PC-9 (cell line): ENCODE measurements at regions not wholly inside any gene's neighbourhood (a gene's known extent, or its start where the extent isn't known, plus 50 kb on each side); places are given as distances from the start of the nearest gene placed in this dataset.

Source experiments
- BruUV-seq: library from RNA; stranded (reverse); fragments of 400-500 nt; replicated peaks from 2 replicates; lab custom pipeline; 2021; lab: Mats Ljungman, UMichigan
- CTCF ChIA-PET: fragments of 300-600 bp; sonication (Branson Sonifier 250); formaldehyde crosslinking; loops from one replicate; lab custom pipeline; 2022; ENCODE audit warnings: antibody characterized with exemption; lab: Charles Lee
- POLR2A ChIA-PET: fragments of 300-600 bp; sonication (Branson Sonifier 250); formaldehyde crosslinking; loops from one replicate; lab custom pipeline; 2022; ENCODE audit warnings: antibody characterized with exemption; ENCODE audit not compliant: unreplicated experiment; lab: Charles Lee
- DNase-seq, 2 experiments: peaks; one replicate each; pipeline versions ENCODE4 v3.0.0 to v3.0.0-alpha.2; 2015 to 2022; ENCODE audit warnings: mixed read lengths in 1 of 2
- H2AFZ ChIP-seq: fragments of 200-600 bp; sonication (generic); 2 replicates; pipeline ENCODE4 v1.8.1; 2017; ENCODE audit warnings: antibody characterized with exemption
- H3F3A ChIP-seq: fragments of 200-600 bp; sonication (generic); 2 replicates; pipeline ENCODE4 v1.8.1; 2017; ENCODE audit warnings: antibody characterized with exemption, mild to moderate bottlenecking, low read depth; ENCODE audit not compliant: insufficient read depth
- H3K27ac ChIP-seq: fragments of 200-600 bp; sonication (generic); 2 replicates; pipeline ENCODE4 v1.6.1; 2016; ENCODE audit warnings: mixed run types
- H3K27me3 ChIP-seq: fragments of 200-600 bp; sonication (generic); 2 replicates; pipeline ENCODE4 v1.6.1; 2016; ENCODE audit warnings: low read depth, mixed run types; ENCODE audit not compliant: insufficient read depth
- H3K36me3 ChIP-seq: fragments of 200-600 bp; sonication (generic); 2 replicates; pipeline ENCODE4 v1.6.1; 2016; ENCODE audit warnings: low read depth, mixed run types
- H3K4me1 ChIP-seq: fragments of 200-600 bp; sonication (generic); replicated peaks from 2 replicates; pipeline ENCODE4 v1.6.1; 2016; ENCODE audit warnings: mixed run types; ENCODE audit not compliant: insufficient read depth
- H3K4me2 ChIP-seq: fragments of 200-600 bp; sonication (generic); 2 replicates; pipeline ENCODE4 v1.6.1; 2017; ENCODE audit warnings: mixed run types
- H3K4me3 ChIP-seq: fragments of 200-600 bp; sonication (generic); 2 replicates; pipeline ENCODE4 v1.6.1; 2016; ENCODE audit warnings: mixed run types
- H3K79me2 ChIP-seq: fragments of 200-600 bp; sonication (generic); 2 replicates; pipeline ENCODE4 v1.6.1; 2017; ENCODE audit warnings: low read depth, mixed run types
- H3K9me2 ChIP-seq: fragments of 200-600 bp; sonication (generic); 2 replicates; pipeline ENCODE4 v1.8.1; 2017; ENCODE audit warnings: mild to moderate bottlenecking; ENCODE audit not compliant: insufficient read depth
- H3K9me3 ChIP-seq: fragments of 200-600 bp; sonication (generic); 2 replicates; pipeline ENCODE4 v1.8.1; 2016; ENCODE audit warnings: low read depth; ENCODE audit not compliant: insufficient read depth
- H4K20me1 ChIP-seq: fragments of 200-600 bp; sonication (generic); 2 replicates; pipeline ENCODE4 v1.8.1; 2017; ENCODE audit not compliant: insufficient read depth
- EZH2 ChIP-seq: fragments of 200-600 bp; sonication (generic); IDR thresholded peaks from 2 replicates; pipeline ENCODE4 v1.8.0; 2017; ENCODE audit warnings: antibody characterized with exemption, low read depth
- intact Hi-C: fragments of 100-400 bp; cut with micrococcal nuclease; formaldehyde crosslinking; loops from one replicate; pipeline ENCODE4 v1.10.0; 2022; ENCODE audit not compliant: unreplicated experiment
- TF ChIP-seq, protein P1 (sequence below): fragments of 200-600 bp; sonication (generic); conservative IDR thresholded peaks from 2 replicates; pipeline ENCODE4 v1.6.1; 2017; ENCODE audit warnings: mixed run types, antibody characterized with exemption, mild to moderate bottlenecking, moderate library complexity

DNA sequence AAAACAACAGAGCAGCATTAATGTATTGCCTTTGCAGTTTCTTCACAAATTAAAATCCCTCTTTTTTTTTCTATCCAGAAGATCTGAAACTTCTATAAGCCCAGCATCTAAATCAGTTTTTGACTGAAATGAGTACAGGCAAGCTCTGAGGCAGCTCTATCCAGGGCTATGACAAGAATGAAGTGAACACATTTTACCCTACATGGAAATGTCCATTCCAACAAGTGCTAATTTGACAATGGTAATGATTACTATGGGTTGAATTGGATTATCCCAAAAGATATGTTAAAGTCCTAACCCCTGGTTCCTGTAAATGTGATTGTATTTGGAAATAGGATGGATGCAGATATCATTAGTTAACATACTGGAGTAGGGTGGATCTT lies 115.7 kb downstream of the RPL22L1 start:
- ChIA-PET CTCF (no interaction called here), POLR2A (no interaction called here)
- DNase-seq = no peak
- no peak for TF ChIP-seq EZH2
- TF ChIP-seq, protein P1, sequence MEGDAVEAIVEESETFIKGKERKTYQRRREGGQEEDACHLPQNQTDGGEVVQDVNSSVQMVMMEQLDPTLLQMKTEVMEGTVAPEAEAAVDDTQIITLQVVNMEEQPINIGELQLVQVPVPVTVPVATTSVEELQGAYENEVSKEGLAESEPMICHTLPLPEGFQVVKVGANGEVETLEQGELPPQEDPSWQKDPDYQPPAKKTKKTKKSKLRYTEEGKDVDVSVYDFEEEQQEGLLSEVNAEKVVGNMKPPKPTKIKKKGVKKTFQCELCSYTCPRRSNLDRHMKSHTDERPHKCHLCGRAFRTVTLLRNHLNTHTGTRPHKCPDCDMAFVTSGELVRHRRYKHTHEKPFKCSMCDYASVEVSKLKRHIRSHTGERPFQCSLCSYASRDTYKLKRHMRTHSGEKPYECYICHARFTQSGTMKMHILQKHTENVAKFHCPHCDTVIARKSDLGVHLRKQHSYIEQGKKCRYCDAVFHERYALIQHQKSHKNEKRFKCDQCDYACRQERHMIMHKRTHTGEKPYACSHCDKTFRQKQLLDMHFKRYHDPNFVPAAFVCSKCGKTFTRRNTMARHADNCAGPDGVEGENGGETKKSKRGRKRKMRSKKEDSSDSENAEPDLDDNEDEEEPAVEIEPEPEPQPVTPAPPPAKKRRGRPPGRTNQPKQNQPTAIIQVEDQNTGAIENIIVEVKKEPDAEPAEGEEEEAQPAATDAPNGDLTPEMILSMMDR = no peak
- BruUV-seq = no TSS peak
- H3K9me2 ChIP-seq = no peaks in the 10 kb centered on the region
- no peak overlapping the region for H3K4me2 ChIP-seq
- 0 out of 2 replicates have a peak, but pooled peaks cover 6% of the 10 kb centered on the region for H3K9me3 ChIP-seq
- peaks cover 24% of the 10 kb centered on the region for H3F3A ChIP-seq
- H3K4me1 ChIP-seq = peaks cover 41% of the 10 kb centered on the region
- no peaks in the 10 kb centered on the region for H4K20me1 ChIP-seq
- H2AFZ ChIP-seq = no peak overlapping the region
- H3K27me3 ChIP-seq = no peaks in the 10 kb centered on the region
- intact Hi-C loops = no loop called here
- H3K79me2 ChIP-seq = no peaks in the 10 kb centered on the region
- no peak overlapping the region for H3K4me3 ChIP-seq
- 0 out of 2 replicates have a peak, but pooled peaks cover 3% of the 10 kb centered on the region for H3K36me3 ChIP-seq
- no peak overlapping the region for H3K27ac ChIP-seq

DNA sequence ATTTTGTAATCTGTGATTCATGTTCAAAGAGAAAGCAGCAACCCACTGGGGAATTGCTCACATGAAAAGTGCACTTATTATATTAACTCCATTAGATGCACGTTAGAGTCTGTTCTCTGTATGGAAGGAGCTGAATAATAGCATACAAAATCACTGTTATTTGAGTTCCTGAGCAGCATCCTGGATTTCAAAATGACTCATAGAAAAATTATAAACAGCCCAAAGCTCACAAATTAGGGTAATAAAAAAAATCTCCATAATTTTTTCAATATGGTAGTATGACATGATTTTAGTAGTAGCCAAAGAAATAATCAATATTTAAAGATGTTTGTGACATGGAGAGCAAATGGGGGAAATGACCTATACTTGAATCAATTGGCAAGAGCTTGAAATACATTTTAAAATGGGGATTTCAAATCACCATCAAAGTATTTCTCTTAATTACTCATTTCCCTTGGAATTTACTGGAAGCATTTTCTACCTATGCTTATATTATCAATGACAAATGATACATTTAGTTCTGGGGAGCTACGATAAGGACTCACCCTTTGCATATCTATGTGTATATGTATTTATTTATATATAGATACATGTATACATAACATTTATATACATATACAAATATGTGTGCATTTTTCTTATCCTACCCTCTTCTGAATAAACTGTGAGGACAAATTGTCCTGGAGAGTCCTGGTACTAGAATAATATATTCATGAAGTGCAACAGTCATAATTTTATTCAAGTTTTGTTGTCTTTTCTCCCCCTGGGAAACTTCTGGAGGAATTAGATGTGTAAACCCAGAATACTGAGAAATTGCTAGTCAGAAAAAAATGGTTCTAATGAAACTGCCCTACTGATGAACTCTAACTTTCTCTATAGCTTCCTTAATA lies 116.3 kb downstream of the RPL22L1 start:
- H3K4me1 ChIP-seq = peaks cover 39% of the 10 kb centered on the region
- DNase-seq = no peak
- H2AFZ ChIP-seq = no peak overlapping the region
- TF ChIP-seq, protein P1 = no peak
- no peak for TF ChIP-seq EZH2
- no peak overlapping the region for H3K27ac ChIP-seq
- peaks cover 24% of the 10 kb centered on the region for H3F3A ChIP-seq
- H3K4me2 ChIP-seq = no peak overlapping the region
- ChIA-PET POLR2A (no interaction called here), CTCF (interaction anchor here (0.6 kb wide), 1 partner anchor 128 kb away, joined by 12 read pairs; no protein-coding TSS in a partner anchor)
- H3K4me3 ChIP-seq = no peak overlapping the region
- H3K79me2 ChIP-seq = no peaks in the 10 kb centered on the region
- 0 out of 2 replicates have a peak, but pooled peaks cover 8% of the 10 kb centered on the region for H3K9me3 ChIP-seq
- no TSS peak for BruUV-seq
- H4K20me1 ChIP-seq = no peaks in the 10 kb centered on the region
- intact Hi-C loops = loop anchor here (2.0 kb wide), 1 partner anchor 55 kb away; no protein-coding TSS in a partner anchor
- no peaks in the 10 kb centered on the region for H3K9me2 ChIP-seq
- 0 out of 2 replicates have a peak, but pooled peaks cover 3% of the 10 kb centered on the region for H3K36me3 ChIP-seq
- H3K27me3 ChIP-seq = no peaks in the 10 kb centered on the region

DNA sequence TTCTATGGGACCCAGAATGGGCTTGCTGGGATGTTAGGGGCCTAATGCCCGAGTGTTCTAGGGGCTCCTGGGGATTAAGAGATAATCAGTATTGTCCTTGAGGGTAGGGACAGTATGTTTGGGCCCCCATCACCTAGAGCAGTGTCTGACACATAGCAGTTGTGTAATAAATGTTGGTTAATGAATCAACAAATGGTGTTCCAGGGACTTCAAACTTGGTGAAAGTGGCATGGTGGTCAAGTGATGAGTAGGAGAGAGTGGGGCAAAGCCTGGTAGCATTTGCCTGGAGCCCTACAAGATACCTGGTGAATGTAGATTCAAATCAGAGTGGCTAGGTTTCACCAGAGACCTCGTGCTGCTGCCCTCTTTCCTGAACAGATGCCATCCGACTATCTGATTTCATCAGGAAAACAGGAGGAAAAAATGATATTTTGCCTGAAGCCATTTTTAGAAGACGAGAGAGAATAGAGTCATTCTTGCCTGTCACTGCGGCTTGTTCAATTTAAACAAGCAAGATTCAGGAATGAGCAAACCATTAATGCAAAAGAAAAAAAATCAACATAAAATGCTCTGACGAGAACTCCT lies 117.3 kb downstream of the RPL22L1 start:
- ChIA-PET CTCF (interaction anchor here (0.6 to 1.6 kb wide), 3 partner anchors 59 to 127 kb away, joined by 3 to 12 read pairs (median 4); no protein-coding TSS in a partner anchor), POLR2A (no interaction called here)
- Histone ChIP-seq H3K4me2 (peak overlapping the region; percentile 54), H3K27ac (peak overlapping the region; percentile 83), H3K9me2 (no peaks in the 10 kb centered on the region), H3K79me2 (no peaks in the 10 kb centered on the region), H3F3A (peaks cover 24% of the 10 kb centered on the region), H4K20me1 (no peaks in the 10 kb centered on the region), H3K9me3 (0 out of 2 replicates have a peak, but pooled peaks cover 10% of the 10 kb centered on the region), H2AFZ (no peak overlapping the region), H3K4me3 (no peak overlapping the region), H3K4me1 (peaks cover 39% of the 10 kb centered on the region), H3K36me3 (0 out of 2 replicates have a peak, but pooled peaks cover 3% of the 10 kb centered on the region), H3K27me3 (no peaks in the 10 kb centered on the region)
- intact Hi-C loops = loop anchor here (2.0 kb wide), 1 partner anchor 56 kb away; no protein-coding TSS in a partner anchor
- no peak for DNase-seq
- TF ChIP-seq, protein P1 = no peak
- no peak for TF ChIP-seq EZH2
- no TSS peak for BruUV-seq
